NOMO-1 (cell line): ENCODE measurements at regions not wholly inside any gene's neighbourhood (a gene's known extent, or its start where the extent isn't known, plus 50 kb on each side); places are given as distances from the start of the nearest gene placed in this dataset.

Experiments
- DNase-seq, 2 experiments: peaks; one replicate each; lab custom pipeline; 2025; ENCODE audit not compliant: unreplicated experiment in 2 of 2; lab: John Stamatoyannopoulos, UW

DNA sequence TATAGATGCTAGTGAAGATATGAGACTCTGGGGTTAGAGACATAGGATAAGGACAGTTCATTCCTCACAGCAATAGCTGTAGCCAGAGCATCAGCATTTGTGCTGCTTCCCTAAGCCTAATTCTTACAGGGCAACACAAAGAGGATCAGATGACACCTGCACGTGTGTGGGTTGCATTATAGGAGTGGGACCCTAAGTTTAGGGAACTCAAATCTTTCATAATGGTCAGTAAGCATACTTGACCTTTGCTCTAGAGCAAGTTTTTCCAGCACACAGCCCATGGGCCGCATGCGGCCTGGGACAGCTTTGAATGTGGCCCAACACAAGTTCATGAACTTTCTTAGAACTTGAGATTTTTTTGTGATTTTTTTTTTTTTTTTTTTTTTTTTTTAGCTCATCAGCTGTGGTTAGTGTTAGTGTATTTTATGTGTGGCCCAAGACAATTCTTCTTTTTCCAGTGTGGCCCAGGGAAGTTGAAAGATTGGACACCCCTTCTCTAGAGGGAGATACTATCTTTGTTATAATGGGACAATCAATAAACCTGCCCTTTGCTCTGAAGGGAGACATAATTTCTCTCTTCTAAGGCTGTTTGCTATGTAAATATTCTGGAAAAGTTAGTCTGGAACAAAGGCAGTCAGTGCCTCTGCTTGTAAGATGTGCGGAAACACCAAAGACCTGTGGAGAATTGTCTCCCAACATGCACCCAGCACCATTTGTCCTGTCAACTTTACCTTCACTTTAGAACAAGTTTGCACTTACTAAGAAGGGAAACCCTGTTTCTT, 650.2 kb downstream of the ZNF674 start:
- DNase-seq = no peak

DNA sequence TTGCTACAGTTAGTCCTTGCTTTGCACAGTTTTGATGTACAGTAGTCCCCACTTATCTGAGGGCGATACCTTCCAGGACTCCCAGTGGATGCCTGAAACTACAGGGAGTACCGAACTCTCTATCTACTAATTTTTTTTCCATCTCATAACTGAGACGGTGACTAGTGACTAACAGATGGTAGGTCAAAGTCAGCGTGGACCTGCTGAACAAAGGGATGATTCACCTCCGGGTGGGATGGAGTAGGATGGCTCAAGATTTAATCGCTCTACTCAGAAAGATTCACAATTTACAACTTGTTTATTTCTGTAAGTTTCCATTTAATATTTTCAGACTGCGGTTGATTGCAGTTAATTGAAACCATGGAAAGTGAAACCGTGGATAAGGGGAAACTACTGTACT, 655.8 kb downstream of the ZNF674 start:
- no peak for DNase-seq

- DNase-seq = no peak
Measured at GRCh38 chrX:45888518-45888917, 656.7 kb downstream of the ZNF674 start.

DNA sequence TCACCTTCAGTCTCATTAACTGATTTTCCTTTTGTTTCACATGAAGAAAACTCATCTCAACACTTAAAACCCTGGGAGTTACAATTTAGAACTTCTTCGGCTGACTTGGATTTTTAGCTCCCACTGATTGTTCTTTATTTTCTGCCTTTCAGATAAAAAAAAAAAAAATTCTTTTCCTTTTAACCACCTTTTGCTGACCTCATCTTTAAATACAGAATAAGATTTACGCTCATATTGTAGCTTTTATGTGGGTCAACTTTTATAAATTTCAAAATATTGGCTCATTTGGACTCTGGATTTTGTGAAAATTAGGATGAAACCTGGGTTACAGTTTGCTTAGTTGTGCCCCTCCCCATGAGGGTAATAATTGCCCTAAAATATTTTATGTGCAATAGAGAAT, 659.3 kb downstream of the ZNF674 start:
- DNase-seq = no peak

DNA sequence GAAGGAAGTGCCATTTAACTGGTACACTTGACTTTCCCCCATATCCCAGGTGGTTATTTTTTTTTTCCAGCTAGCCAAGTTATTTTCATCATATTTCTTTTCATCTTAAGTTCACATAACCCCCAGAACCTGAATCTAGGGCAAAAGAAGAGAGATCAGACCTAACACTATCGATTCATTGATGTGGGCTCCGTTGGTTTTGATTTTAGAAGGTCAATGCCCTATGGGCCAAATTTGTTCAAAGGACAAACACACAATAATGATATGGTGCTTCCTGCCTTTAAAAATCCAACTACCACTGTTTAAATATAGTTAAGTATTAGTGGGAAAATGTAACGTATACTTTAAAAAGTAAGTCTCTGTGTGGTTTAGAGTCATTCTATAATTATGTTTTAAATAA, 665.7 kb downstream of the ZNF674 start:
- no peak for DNase-seq

- DNase-seq = no peak
Measured at GRCh38 chrX:45876206-45876605, 669.0 kb downstream of the ZNF674 start.

DNA sequence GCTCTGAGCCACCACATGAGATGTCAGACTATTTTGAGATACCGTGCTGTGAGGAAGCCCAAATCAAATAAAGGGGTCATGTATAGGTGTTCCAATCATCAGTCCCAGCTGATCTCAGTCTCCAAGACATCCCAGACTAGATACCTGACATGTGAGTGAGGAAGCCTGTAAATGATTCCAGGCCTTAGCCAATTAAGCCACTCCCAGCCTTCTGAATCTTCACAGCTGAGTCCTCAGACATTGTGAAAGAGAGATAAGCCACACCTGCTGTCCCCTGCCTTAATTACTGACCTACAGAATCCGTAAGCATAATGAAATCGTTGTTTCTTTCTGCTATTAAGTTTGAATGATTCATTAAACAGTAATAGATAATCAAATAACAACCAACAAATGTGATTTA, 671.4 kb downstream of the ZNF674 start:
- no peak for DNase-seq

DNA sequence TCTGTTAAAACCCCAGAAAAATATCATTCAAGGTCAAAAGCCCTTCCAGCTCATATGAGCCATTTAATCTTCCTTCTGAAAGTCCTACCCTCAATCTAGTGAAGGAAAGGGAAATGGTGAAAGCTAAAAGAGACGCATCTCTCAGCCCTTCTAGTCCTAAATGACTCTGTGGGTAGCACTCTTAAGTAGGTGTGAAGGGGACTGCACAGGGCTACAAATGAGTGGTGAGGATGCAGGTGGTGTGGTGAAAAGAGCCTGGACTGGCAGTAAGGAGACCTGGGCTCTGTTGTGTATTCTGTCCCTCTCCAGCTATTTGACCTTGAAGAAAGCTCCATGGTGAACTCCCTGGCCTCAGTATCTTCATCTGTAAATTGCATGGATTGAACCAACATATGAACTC, 671.8 kb upstream of the DIPK2B start:
- DNase-seq = no peak

DNA sequence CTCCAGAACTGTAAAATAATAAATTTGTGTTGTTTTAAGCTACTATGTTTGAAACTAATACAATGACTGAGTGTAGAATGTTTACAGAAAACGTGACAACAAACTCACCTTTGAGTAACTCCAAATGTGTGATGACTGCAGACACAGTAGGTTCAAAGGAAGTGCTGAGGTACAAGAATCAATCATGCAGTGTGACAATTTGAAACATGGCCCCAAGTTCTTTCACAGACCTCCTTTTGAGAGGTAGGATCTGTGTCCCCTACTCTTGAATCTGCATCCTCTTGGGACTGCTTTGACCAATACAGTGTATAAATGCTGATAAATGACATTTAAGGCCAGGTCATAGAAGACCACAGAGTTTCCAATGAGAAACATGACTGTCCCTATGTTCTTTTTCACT, 667.7 kb upstream of the DIPK2B start:
- DNase-seq = no peak

DNA sequence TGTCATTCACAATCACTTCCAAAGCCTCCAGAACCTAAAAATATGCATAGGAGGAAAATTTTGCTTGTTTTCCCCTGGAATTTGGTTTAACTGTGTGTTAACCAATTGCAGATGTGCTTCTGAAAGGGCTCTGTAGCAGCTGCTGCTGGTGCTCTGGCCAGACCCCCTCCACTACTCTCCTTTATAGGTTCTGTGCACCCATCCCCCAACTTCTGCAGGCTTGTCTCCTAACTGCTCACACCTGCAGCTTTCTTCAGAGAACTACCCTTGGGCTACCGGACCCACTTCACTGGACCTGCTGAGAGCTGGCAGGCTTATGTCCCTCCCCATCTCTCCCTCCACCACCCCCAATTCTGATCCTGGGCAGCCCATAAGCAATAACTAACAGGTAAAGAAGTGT, 662.1 kb upstream of the DIPK2B start:
- DNase-seq = no peak

GRCh38 chrX:45860450-45860849, 659.8 kb upstream of the DIPK2B start:
- no peak for DNase-seq

- no peak for DNase-seq
Measured at GRCh38 chrX:45859407-45859806, 658.7 kb upstream of the DIPK2B start.

DNA sequence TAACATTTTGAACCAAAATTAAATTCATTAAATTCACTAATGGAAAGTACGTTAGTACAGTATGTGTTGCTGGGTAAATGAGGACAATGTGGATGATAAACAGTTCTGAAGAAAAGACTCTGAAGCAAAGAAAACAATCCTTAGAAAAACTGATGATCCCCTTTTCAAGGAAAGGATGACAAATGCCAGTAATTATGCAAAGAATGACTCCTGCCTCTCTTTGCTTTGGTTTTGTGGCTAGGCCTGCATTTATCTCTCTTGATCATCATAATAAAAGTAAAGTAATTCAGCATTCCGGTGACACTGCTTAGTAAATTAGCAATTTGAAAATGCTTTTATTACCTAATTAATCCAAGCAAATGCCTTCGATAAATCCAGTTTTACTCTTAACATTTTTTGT, 652.2 kb upstream of the DIPK2B start:
- no peak for DNase-seq

GRCh38 chrX:45851434-45851991, 650.8 kb upstream of the DIPK2B start:
- DNase-seq = no peak

- DNase-seq = no peak
Measured at GRCh38 chrX:45850775-45851433, 650.2 kb upstream of the DIPK2B start.

- DNase-seq = no peak
Measured at GRCh38 chrX:45850197-45850774, 649.6 kb upstream of the DIPK2B start.

GRCh38 chrX:45849261-45849862, 648.7 kb upstream of the DIPK2B start:
- peak in 1 of 2 experiments; percentile 36 for DNase-seq

DNA sequence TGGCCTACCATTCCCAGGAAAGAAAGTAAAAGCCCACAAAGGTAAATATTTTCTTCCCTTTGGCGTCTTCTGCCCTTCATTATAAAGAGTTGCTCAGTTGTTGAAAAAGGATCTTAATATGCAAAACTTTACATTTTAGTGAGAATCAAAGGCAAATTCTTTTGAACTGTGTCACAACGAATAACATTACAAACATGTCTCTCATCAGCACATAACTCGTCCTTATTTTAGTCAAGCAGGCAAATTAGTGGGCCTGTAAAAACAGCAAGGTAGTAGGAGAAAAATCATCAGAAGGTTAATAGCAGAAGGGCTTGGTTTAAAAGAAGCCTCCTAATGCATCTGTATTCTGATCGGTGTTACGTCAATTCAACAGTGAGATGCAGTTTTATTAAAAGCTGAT, 647.3 kb upstream of the DIPK2B start:
- no peak for DNase-seq

- DNase-seq = no peak
Measured at GRCh38 chrX:45846328-45846727, 645.7 kb upstream of the DIPK2B start.

GRCh38 chrX:45845142-45845541, 644.5 kb upstream of the DIPK2B start:
- no peak for DNase-seq

DNA sequence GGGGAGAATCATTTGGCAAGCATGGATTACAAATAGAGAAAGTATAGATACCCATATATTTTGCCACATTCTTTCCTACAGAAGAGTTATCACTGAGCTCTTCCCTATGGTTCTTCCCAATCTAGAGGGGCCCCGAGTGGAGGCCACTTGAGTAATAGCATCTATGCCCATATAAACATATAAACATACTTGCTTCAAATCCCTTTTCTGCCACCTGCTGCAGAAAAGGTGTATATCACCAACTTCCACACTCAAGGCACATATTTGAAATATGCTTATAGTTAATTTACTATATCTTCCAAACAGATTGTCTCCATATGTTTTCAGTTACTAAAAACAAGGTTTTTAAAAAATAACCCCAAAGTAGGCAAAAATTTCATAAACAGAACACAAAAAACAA, 642.8 kb upstream of the DIPK2B start:
- peak in 1 of 2 experiments; percentile 10 for DNase-seq
